Stimulated activated CD8-positive, alpha-beta memory T cell treated with anti-CD3 and anti-CD28 coated beads, Interleukin-2, amount 100 ng/mL, for 48 hours (primary cell): ENCODE measurements at regions not wholly inside any gene's neighbourhood (a gene's known extent, or its start where the extent isn't known, plus 50 kb on each side); places are given as distances from the start of the nearest gene placed in this dataset.
"Not testable (repeated sequence)": the region's sequence is repeated elsewhere in the genome, so short reads cannot be mapped to it uniquely, and the experiment has no call there.

Source experiments
- DNase-seq, 2 donors: peaks; one replicate each; pipeline ENCODE4 v3.0.0-alpha.2; 2020; ENCODE audit warnings: low read depth in 2 of 2

GRCh38 chr14:28116716-28117115, 649.9 kb upstream of the FOXG1 start:
- no peak for DNase-seq

GRCh38 chr14:28119849-28120248, 646.7 kb upstream of the FOXG1 start:
- DNase-seq: no peak

GRCh38 chr14:28120391-28120790, 646.2 kb upstream of the FOXG1 start:
- no peak for DNase-seq

GRCh38 chr14:28121512-28122297, 644.9 kb upstream of the FOXG1 start:
- no peak for DNase-seq

- no peak for DNase-seq
These were observed 635.8 kb upstream of the FOXG1 start for GRCh38 chr14:28130610-28131284.

- DNase-seq: no peak
These were observed 628.2 kb upstream of the FOXG1 start for GRCh38 chr14:28138341-28138740.

GRCh38 chr14:28141662-28142061, 624.9 kb upstream of the FOXG1 start:
- DNase-seq: no peak

GRCh38 chr14:28142400-28143015, 624.1 kb upstream of the FOXG1 start:
- DNase-seq: no peak

GRCh38 chr14:28143316-28143715, 623.3 kb upstream of the FOXG1 start:
- DNase-seq: no peak

GRCh38 chr14:28151926-28152325, 614.7 kb upstream of the FOXG1 start:
- DNase-seq: no peak

- no peak for DNase-seq
These were observed 614.0 kb upstream of the FOXG1 start for GRCh38 chr14:28152453-28153044.

GRCh38 chr14:28157289-28157869, 609.2 kb upstream of the FOXG1 start:
- DNase-seq: no peak

GRCh38 chr14:28157887-28158791, 608.4 kb upstream of the FOXG1 start:
- DNase-seq: no peak

- DNase-seq: no peak
These were observed 605.5 kb upstream of the FOXG1 start for GRCh38 chr14:28161040-28161439.

GRCh38 chr14:28163233-28163632, 603.4 kb upstream of the FOXG1 start:
- no peak for DNase-seq

GRCh38 chr14:28163897-28164296, 602.7 kb upstream of the FOXG1 start:
- no peak for DNase-seq

- DNase-seq: not testable (repeated sequence)
These were observed 578.4 kb upstream of the FOXG1 start for GRCh38 chr14:28187902-28188830.

- DNase-seq: no peak
These were observed 569.7 kb upstream of the FOXG1 start for GRCh38 chr14:28196878-28197277.

GRCh38 chr14:28220391-28220790, 546.2 kb upstream of the FOXG1 start:
- DNase-seq: no peak

- DNase-seq: no peak
These were observed 525.7 kb upstream of the FOXG1 start for GRCh38 chr14:28240909-28241308.
